ENCODE measurements at regions not wholly inside any gene's neighbourhood (a gene's known extent, or its start where the extent isn't known, plus 50 kb on each side); places are given as distances from the start of the nearest gene placed in this dataset.

DNA sequence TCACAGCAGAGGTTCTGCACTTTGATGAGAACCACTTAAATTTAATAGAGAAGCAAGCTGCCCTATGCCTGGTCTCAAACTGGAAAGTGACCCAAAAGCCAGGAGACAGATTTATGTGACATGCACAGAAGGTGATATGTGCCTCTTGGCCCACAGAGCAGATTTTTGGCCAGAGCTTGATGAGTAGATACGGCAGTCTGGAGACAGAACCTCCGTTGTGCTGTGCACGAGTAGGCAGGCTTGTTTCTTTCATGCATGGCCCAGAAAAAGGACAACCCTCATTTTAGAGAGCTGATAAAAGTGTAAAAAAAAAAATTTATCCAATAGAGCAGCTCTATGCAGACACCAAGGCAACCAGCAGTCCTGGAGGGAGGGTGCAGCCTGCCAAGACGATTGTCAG lies 423.1 kb downstream of the CNTN6 start:
- TF ChIP-seq, protein P1, sequence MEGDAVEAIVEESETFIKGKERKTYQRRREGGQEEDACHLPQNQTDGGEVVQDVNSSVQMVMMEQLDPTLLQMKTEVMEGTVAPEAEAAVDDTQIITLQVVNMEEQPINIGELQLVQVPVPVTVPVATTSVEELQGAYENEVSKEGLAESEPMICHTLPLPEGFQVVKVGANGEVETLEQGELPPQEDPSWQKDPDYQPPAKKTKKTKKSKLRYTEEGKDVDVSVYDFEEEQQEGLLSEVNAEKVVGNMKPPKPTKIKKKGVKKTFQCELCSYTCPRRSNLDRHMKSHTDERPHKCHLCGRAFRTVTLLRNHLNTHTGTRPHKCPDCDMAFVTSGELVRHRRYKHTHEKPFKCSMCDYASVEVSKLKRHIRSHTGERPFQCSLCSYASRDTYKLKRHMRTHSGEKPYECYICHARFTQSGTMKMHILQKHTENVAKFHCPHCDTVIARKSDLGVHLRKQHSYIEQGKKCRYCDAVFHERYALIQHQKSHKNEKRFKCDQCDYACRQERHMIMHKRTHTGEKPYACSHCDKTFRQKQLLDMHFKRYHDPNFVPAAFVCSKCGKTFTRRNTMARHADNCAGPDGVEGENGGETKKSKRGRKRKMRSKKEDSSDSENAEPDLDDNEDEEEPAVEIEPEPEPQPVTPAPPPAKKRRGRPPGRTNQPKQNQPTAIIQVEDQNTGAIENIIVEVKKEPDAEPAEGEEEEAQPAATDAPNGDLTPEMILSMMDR (IDR thresholded peaks at IDR 0.05; ENCODE audit: low read depth, low read length, poor library complexity, severe bottlenecking): no peak
- TF ChIP-seq EZH2phosphoT487 (IDR thresholded peaks at IDR 0.05; ENCODE audit: borderline replicate concordance, low read length): no peak
